HL-60 (cell line): ENCODE measurements at regions not wholly inside any gene's neighbourhood (a gene's known extent, or its start where the extent isn't known, plus 50 kb on each side); places are given as distances from the start of the nearest gene placed in this dataset.

Experiments
- GABPA ChIP-seq: IDR thresholded peaks from 2 replicates; pipeline ENCODE4 v1.6.1; 2012; ENCODE audit warnings: low read depth
- POLR2AphosphoS5 ChIP-seq: IDR thresholded peaks from 2 replicates; pipeline ENCODE4 v1.6.1; 2012; ENCODE audit warnings: low read depth
- REST ChIP-seq: IDR thresholded peaks from 2 replicates; pipeline ENCODE4 v1.6.1; 2012; ENCODE audit warnings: low read depth; ENCODE audit not compliant: insufficient replicate concordance
- SPI1 ChIP-seq: IDR thresholded peaks from 2 replicates; pipeline ENCODE4 v1.6.1; 2012; ENCODE audit warnings: low read depth, mild to moderate bottlenecking, borderline replicate concordance
- TF ChIP-seq, protein P1 (sequence below): IDR thresholded peaks from one replicate; pipeline ENCODE4 v1.5.1; 2011; ENCODE audit warnings: low read length, control low read depth, inconsistent platforms; ENCODE audit not compliant: insufficient read depth

- TF ChIP-seq, protein P1, sequence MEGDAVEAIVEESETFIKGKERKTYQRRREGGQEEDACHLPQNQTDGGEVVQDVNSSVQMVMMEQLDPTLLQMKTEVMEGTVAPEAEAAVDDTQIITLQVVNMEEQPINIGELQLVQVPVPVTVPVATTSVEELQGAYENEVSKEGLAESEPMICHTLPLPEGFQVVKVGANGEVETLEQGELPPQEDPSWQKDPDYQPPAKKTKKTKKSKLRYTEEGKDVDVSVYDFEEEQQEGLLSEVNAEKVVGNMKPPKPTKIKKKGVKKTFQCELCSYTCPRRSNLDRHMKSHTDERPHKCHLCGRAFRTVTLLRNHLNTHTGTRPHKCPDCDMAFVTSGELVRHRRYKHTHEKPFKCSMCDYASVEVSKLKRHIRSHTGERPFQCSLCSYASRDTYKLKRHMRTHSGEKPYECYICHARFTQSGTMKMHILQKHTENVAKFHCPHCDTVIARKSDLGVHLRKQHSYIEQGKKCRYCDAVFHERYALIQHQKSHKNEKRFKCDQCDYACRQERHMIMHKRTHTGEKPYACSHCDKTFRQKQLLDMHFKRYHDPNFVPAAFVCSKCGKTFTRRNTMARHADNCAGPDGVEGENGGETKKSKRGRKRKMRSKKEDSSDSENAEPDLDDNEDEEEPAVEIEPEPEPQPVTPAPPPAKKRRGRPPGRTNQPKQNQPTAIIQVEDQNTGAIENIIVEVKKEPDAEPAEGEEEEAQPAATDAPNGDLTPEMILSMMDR: no peak
- TF ChIP-seq POLR2AphosphoS5: no peak
- no peak for TF ChIP-seq GABPA
- TF ChIP-seq SPI1: no peak
- TF ChIP-seq REST: no peak
Observed at GRCh38 chr13:55788548-55788947, 1352.2 kb upstream of the PRR20A start.
